OCI-LY7 (cell line): ENCODE measurements at regions not wholly inside any gene's neighbourhood (a gene's known extent, or its start where the extent isn't known, plus 50 kb on each side); places are given as distances from the start of the nearest gene placed in this dataset.

ENCODE experiments used
- EZH2phosphoT487 ChIP-seq: fragments of 200-600 bp; sonication (generic); IDR thresholded peaks from 2 replicates; pipeline ENCODE4 v1.6.1; 2018; ENCODE audit warnings: low read depth, borderline replicate concordance, mild to moderate bottlenecking, mixed run types, antibody characterized with exemption, low read length, moderate library complexity, mixed read lengths
- TF ChIP-seq, protein P1 (sequence below): fragments of 200-600 bp; sonication (generic); conservative IDR thresholded peaks from 2 replicates; pipeline ENCODE4 v1.5.1; 2014; ENCODE audit warnings: mild to moderate bottlenecking, antibody characterized with exemption, low read length, moderate library complexity, mixed read lengths

DNA sequence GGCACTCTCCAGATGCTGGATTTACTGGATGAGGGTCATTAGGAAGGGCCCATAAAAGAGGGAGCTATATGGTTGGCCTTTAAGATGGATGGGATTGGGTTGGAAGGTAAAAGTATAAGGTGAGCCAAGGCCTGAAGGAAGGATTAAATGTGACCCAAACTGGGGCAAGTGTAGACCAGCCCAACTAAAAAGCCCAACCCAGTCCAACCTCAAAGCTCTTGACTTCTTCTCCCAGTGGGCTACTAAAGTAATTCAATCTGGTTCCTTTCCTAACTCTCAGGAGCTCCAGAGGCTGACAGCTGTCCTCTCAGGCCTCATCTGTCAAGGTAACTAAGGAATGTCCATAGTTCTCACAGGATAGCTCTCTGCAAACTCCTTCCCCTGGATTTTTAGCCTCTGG is 122.2 kb upstream of the EFNA5 start:
- TF ChIP-seq, protein P1, sequence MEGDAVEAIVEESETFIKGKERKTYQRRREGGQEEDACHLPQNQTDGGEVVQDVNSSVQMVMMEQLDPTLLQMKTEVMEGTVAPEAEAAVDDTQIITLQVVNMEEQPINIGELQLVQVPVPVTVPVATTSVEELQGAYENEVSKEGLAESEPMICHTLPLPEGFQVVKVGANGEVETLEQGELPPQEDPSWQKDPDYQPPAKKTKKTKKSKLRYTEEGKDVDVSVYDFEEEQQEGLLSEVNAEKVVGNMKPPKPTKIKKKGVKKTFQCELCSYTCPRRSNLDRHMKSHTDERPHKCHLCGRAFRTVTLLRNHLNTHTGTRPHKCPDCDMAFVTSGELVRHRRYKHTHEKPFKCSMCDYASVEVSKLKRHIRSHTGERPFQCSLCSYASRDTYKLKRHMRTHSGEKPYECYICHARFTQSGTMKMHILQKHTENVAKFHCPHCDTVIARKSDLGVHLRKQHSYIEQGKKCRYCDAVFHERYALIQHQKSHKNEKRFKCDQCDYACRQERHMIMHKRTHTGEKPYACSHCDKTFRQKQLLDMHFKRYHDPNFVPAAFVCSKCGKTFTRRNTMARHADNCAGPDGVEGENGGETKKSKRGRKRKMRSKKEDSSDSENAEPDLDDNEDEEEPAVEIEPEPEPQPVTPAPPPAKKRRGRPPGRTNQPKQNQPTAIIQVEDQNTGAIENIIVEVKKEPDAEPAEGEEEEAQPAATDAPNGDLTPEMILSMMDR, result no peak
- TF ChIP-seq EZH2phosphoT487, result no peak
